HepG2 (cell line): ENCODE measurements at regions not wholly inside any gene's neighbourhood (a gene's known extent, or its start where the extent isn't known, plus 50 kb on each side); places are given as distances from the start of the nearest gene placed in this dataset.

Experiments
- ATAC-seq: fragments of 200-7000 bp; cut with Tn5 transposase; 3 replicates; pipeline ENCODE4 v1.9.1; 2020; ENCODE audit warnings: mild to moderate bottlenecking, moderate library complexity
- BruUV-seq: library from RNA; stranded (reverse); fragments of 400-500 nt; replicated peaks from 2 replicates; lab custom pipeline; 2021; lab: Mats Ljungman, UMichigan
- CTCF ChIA-PET: fragments of 300-600 bp; formaldehyde crosslinking; extraction: SDS; loops from one replicate; lab custom pipeline; 2021; ENCODE audit warnings: low total read pairs, inconsistent platforms, low intra/inter-chr PET ratio; lab: Yijun Ruan, JAX
- POLR2A ChIA-PET: fragments of 350-600 bp; sonication (Branson Sonifier 250); formaldehyde crosslinking; loops from one replicate; lab custom pipeline; 2020; ENCODE audit warnings: antibody characterized with exemption, inconsistent platforms; lab: Yijun Ruan, JAX
- DNase-seq: peaks from one replicate; pipeline ENCODE4 v3.0.0-alpha.2; 2015; ENCODE audit warnings: low spot score
- FAIRE-seq: peaks from 3 replicates; lab custom pipeline; 2011; peaks lifted over from hg19 to GRCh38; lab: Jason Lieb, UNC
- H2AFZ ChIP-seq: one replicate; pipeline ENCODE4 v1.6.1; 2011; ENCODE audit warnings: low read length, inconsistent platforms
- H3K27ac ChIP-seq: fragments of 300-600 bp; 3 replicates; pipeline ENCODE4 v1.8.0; 2011; ENCODE audit warnings: mixed run types, mild to moderate bottlenecking, mixed read lengths, low read length, inconsistent platforms; ENCODE audit not compliant: insufficient read depth; ENCODE audit errors: extremely low read length
- H3K27me3 ChIP-seq, 2 experiments: fragments of 200-600 bp in 1 of 2; 2 replicates in 1 of 2; 3 replicates in 1 of 2; pipeline versions ENCODE4 v1.6.0 to v1.8.0; 2011; ENCODE audit warnings: low read length in 2 of 2, mild to moderate bottlenecking in 2 of 2, moderate library complexity in 2 of 2, inconsistent platforms in 1 of 2; ENCODE audit not compliant: insufficient read depth in 2 of 2, control insufficient read depth in 1 of 2
- H3K36me3 ChIP-seq, 2 experiments: fragments of 200-600 bp in 1 of 2; replicated peaks in 1 of 2; 2 replicates in 1 of 2; 3 replicates in 1 of 2; pipeline versions ENCODE4 v1.5.1 to v1.8.0; 2011; ENCODE audit warnings: low read length in 2 of 2, inconsistent platforms in 1 of 2; ENCODE audit not compliant: insufficient read depth in 2 of 2, control insufficient read depth in 1 of 2
- H3K4me1 ChIP-seq: 2 replicates; pipeline ENCODE4 v1.5.1; 2012; ENCODE audit warnings: low read length, inconsistent platforms; ENCODE audit not compliant: insufficient read depth
- H3K4me2 ChIP-seq: 2 replicates; pipeline ENCODE4 v1.6.0; 2011; ENCODE audit warnings: low read depth, low read length, inconsistent platforms
- H3K4me3 ChIP-seq, 3 experiments: fragments of 200-600 bp in 1 of 3; sonication (generic), shearing (Covaris generic) in 1 of 3; replicated peaks in 1 of 3; 2 replicates each; pipeline ENCODE4 v1.5.1; 2011 to 2016; ENCODE audit warnings: low read length in 3 of 3, inconsistent platforms in 2 of 3, low read depth in 2 of 3, mild to moderate bottlenecking in 2 of 3, control low read depth in 1 of 3, mixed read lengths in 1 of 3; ENCODE audit not compliant: insufficient read depth in 1 of 3
- H3K79me2 ChIP-seq: one replicate; pipeline ENCODE4 v1.6.1; 2011; ENCODE audit warnings: low read length, inconsistent platforms; ENCODE audit not compliant: insufficient read depth
- H3K9ac ChIP-seq: 2 replicates; pipeline ENCODE4 v1.6.0; 2011; ENCODE audit warnings: mild to moderate bottlenecking, low read depth, low read length, inconsistent platforms; ENCODE audit not compliant: insufficient read depth
- H3K9me3 ChIP-seq: 2 replicates; pipeline ENCODE4 v1.5.1; 2012; ENCODE audit warnings: mild to moderate bottlenecking, low read length
- H4K20me1 ChIP-seq: 2 replicates; pipeline ENCODE4 v1.6.0; 2011; ENCODE audit warnings: inconsistent platforms, mild to moderate bottlenecking, low read length, moderate library complexity; ENCODE audit not compliant: insufficient read depth
- ATAD3A ChIP-seq: sonication (generic); formaldehyde crosslinking; IDR thresholded peaks from 2 replicates; pipeline ENCODE4 v1.4.0; 2020; ENCODE audit warnings: missing genetic modification reagents
- DZIP1 ChIP-seq: sonication (generic); formaldehyde crosslinking; IDR thresholded peaks from 2 replicates; pipeline ENCODE4 v1.5.0; 2020; ENCODE audit warnings: mild to moderate bottlenecking, missing genetic modification reagents
- GTF2F1 ChIP-seq: fragments of 150-350 bp; IDR thresholded peaks from 2 replicates; pipeline ENCODE4 v1.6.1; 2014; ENCODE audit warnings: low read length
- JARID2 ChIP-seq: sonication (generic); formaldehyde crosslinking; IDR thresholded peaks from 2 replicates; pipeline ENCODE4 v1.8.1; 2023; ENCODE audit warnings: missing genetic modification reagents, inconsistent platforms; ENCODE audit not compliant: insufficient replicate concordance
- MAFK ChIP-seq, 2 experiments: IDR thresholded peaks in 1 of 2; conservative IDR thresholded peaks in 1 of 2; 2 replicates each; pipeline ENCODE4 v1.6.1; 2011; ENCODE audit warnings: improper control_type of control experiment in 2 of 2, low read length in 2 of 2
- NFAT5 ChIP-seq: sonication (generic); formaldehyde crosslinking; IDR thresholded peaks from 2 replicates; pipeline ENCODE4 v1.4.0; 2020; ENCODE audit warnings: missing genetic modification reagents
- NR1H2 ChIP-seq: sonication (generic); formaldehyde crosslinking; IDR thresholded peaks from 2 replicates; pipeline ENCODE4 v1.8.1; 2022; ENCODE audit warnings: low read depth, missing genetic modification reagents, borderline replicate concordance
- PBX3 ChIP-seq: sonication (generic); formaldehyde crosslinking; IDR thresholded peaks from 2 replicates; pipeline ENCODE4 v1.8.1; 2023; ENCODE audit warnings: missing genetic modification reagents, inconsistent platforms, borderline replicate concordance
- RXRA ChIP-seq: sonication (generic); formaldehyde crosslinking; IDR thresholded peaks from 2 replicates; pipeline ENCODE4 v1.5.1; 2020; ENCODE audit warnings: missing genetic modification reagents
- SMAD1 ChIP-seq: sonication (generic); formaldehyde crosslinking; IDR thresholded peaks from 2 replicates; pipeline ENCODE4 v1.4.0; 2020; ENCODE audit warnings: missing genetic modification reagents, low read depth, mild to moderate bottlenecking, borderline replicate concordance
- TGIF2 ChIP-seq: IDR thresholded peaks from 2 replicates; pipeline ENCODE4 v1.6.1; 2016; ENCODE audit warnings: control low read depth, missing compliant biosample characterization
- YEATS2 ChIP-seq: sonication (generic); formaldehyde crosslinking; IDR thresholded peaks from 2 replicates; pipeline ENCODE4 v1.4.0; 2020; ENCODE audit warnings: missing genetic modification reagents, borderline replicate concordance
- ZBTB20 ChIP-seq: sonication (generic); formaldehyde crosslinking; IDR thresholded peaks from 2 replicates; pipeline ENCODE4 v1.8.1; 2023; ENCODE audit warnings: missing genetic modification reagents, low read depth, mild to moderate bottlenecking, borderline replicate concordance
- ZNF17 ChIP-seq: sonication (generic); formaldehyde crosslinking; IDR thresholded peaks from 2 replicates; pipeline ENCODE4 v1.5.0; 2020; ENCODE audit warnings: mild to moderate bottlenecking, missing genetic modification reagents
- ZNF30 ChIP-seq: sonication (generic); formaldehyde crosslinking; IDR thresholded peaks from 2 replicates; pipeline ENCODE4 v1.5.0; 2020; ENCODE audit warnings: mild to moderate bottlenecking, missing genetic modification reagents
- ZNF605 ChIP-seq: sonication (generic); formaldehyde crosslinking; IDR thresholded peaks from 2 replicates; pipeline ENCODE4 v1.8.0; 2022; ENCODE audit warnings: mild to moderate bottlenecking, missing genetic modification reagents
- ZNF615 ChIP-seq: sonication (generic); formaldehyde crosslinking; IDR thresholded peaks from 2 replicates; pipeline ENCODE4 v1.5.0; 2020; ENCODE audit warnings: mild to moderate bottlenecking, missing genetic modification reagents, borderline replicate concordance
- ZNF841 ChIP-seq: sonication (generic); formaldehyde crosslinking; IDR thresholded peaks from 2 replicates; pipeline ENCODE4 v1.8.1; 2023; ENCODE audit warnings: missing genetic modification reagents, borderline replicate concordance
- WGBS: methylation state at CpG from one replicate; pipeline ENCODE4 v1.1.6; 2017; ENCODE audit warnings: low lambda C conversion rate; 5-methylcytosine and 5-hydroxymethylcytosine counted together
- in situ Hi-C: cut with HindIII; loops from 2 replicates; pipeline ENCODE4 v1.10.0; 2017; ENCODE audit warnings: low pct_unique_long_range_greater_than_20kb; ENCODE audit not compliant: extremely low pct_ligation_motif_present
- intact Hi-C: fragments of 100-400 bp; cut with micrococcal nuclease; formaldehyde crosslinking; loops from one replicate; pipeline ENCODE4 v1.10.0; 2022; ENCODE audit not compliant: unreplicated experiment

GRCh38 chr6:16832721-16833120 lies 71.5 kb upstream of the ATXN1 start:
- in situ Hi-C loops: no loop called here
- H3K27ac ChIP-seq: no peak overlapping the region
- no peaks in the 10 kb centered on the region for H3K79me2 ChIP-seq
- no peak overlapping the region for H3K4me2 ChIP-seq
- BruUV-seq: no TSS peak
- no peak overlapping the region for H2AFZ ChIP-seq
- no peaks in the 10 kb centered on the region for H3K36me3 ChIP-seq
- H3K9ac ChIP-seq: no peak overlapping the region
- H3K4me1 ChIP-seq: no peaks in the 10 kb centered on the region
- DNase-seq (no peak), FAIRE-seq (no peak), ATAC-seq (no peak)
- intact Hi-C loops: no loop called here
- H4K20me1 ChIP-seq: no peaks in the 10 kb centered on the region
- H3K4me3 ChIP-seq: no peak overlapping the region
- CTCF ChIA-PET: no interaction called here
- H3K27me3 ChIP-seq: peaks cover 1 to 21% of the 10 kb centered on the region in 2 experiments; a peak in 3 of 5 replicates
- 38% methylated on average over 6 of the region's 6 CpGs for WGBS
- POLR2A ChIA-PET: no interaction called here
- no peaks in the 10 kb centered on the region for H3K9me3 ChIP-seq
- no peak for TF ChIP-seq ZNF605 (CRISPR knock-in tag)
- TF ChIP-seq GTF2F1: no peak
- TF ChIP-seq SMAD1 (CRISPR knock-in tag): no peak
- no peak for TF ChIP-seq DZIP1 (CRISPR knock-in tag)
- TF ChIP-seq RXRA (CRISPR knock-in tag): no peak
- TF ChIP-seq ZNF841: no peak
- no peak for TF ChIP-seq ZNF30 (CRISPR knock-in tag)
- TF ChIP-seq PBX3 (CRISPR knock-in tag): no peak
- TF ChIP-seq ZNF615: no peak
- TF ChIP-seq MAFK (conservative IDR thresholded peaks at IDR 0.05 in 1 of 2, IDR thresholded peaks at IDR 0.05 in 1 of 2; ENCODE audit: low read length in 2 of 2): no peak
- no peak for TF ChIP-seq JARID2 (CRISPR knock-in tag)
- no peak for TF ChIP-seq ATAD3A
- TF ChIP-seq TGIF2: no peak
- TF ChIP-seq NFAT5 (CRISPR knock-in tag): no peak
- no peak for TF ChIP-seq ZNF17 (CRISPR knock-in tag)
- TF ChIP-seq YEATS2 (CRISPR knock-in tag): no peak
- TF ChIP-seq NR1H2 (CRISPR knock-in tag): no peak
- no peak for TF ChIP-seq ZBTB20 (CRISPR knock-in tag)
